Erythroblast (primary cell): ENCODE measurements at regions not wholly inside any gene's neighbourhood (a gene's known extent, or its start where the extent isn't known, plus 50 kb on each side); places are given as distances from the start of the nearest gene placed in this dataset.

Experiments used
- DNase-seq, 2 experiments: peaks; one replicate each; lab custom pipeline; 2025; lab: John Stamatoyannopoulos, UW
- GATA1 ChIP-seq: IDR thresholded peaks from 2 replicates; pipeline ENCODE4 v1.6.1; 2011; ENCODE audit warnings: low read depth, mild to moderate bottlenecking, control low read depth, low read length, moderate library complexity
- POLR2A ChIP-seq: IDR thresholded peaks from 2 replicates; pipeline ENCODE4 v1.6.1; 2011; ENCODE audit warnings: mild to moderate bottlenecking, low read length

DNA sequence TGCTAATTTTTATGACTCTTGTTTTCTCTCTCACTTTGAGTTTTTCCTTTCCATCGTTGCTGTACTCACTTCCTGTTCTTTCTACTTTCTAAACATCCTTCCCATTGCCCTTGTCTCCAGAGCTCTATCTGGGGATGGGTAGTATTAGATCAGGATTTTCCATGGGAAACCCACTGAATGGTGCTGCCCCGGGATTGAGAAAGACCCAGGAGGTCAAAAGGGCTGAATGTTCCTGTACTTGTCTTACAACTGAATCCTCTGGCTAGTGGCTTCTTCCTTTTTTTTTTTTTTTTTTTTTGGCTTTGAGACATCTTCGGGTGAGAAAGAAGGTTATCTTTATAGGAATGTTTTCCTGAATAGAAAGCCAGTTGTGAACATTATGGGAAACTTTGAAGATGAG is 364.8 kb upstream of the SLC14A2 start:
- DNase-seq: no peak
- TF ChIP-seq POLR2A (no peak), GATA1 (no peak)

DNA sequence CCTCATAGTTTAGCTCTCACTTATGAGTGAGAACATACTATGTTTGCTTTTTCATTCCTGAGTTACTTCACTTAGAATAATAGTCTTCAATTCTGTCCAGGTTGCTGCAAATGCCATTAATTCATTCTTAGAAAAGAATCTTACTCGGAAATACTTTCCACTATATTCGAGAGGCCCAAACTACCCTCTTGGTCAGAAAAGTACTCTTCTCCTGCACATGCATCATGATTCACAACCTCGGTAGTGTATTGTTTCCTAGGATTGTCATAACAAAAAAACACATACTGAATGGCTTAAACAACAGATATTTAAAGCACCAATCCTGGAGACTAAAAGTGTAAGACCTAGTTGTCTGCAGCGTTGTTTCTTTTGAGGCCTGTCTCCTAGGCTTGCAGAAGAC is 364.0 kb upstream of the SLC14A2 start:
- no peak for DNase-seq
- TF ChIP-seq POLR2A: no peak
- TF ChIP-seq GATA1: no peak

DNA sequence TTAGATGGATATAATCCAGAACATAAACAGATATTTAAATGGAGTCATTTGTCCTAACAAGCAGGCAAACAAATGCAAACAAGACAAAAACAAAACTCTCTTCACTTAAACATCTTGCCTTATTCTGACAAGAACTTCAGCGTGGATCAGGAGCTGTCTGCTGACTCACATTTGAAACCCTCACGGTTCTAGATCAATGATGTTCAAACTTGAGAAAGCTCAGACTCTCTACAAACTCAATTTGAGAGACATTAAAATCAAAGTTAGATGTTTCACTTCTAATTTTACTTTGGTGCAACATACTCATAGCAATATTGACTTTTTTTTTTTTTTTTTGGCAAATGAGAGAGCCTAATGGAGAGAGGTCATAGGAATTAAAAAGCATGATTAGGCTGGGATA is 362.8 kb upstream of the SLC14A2 start:
- TF ChIP-seq POLR2A: no peak
- no peak for TF ChIP-seq GATA1
- no peak for DNase-seq

DNA sequence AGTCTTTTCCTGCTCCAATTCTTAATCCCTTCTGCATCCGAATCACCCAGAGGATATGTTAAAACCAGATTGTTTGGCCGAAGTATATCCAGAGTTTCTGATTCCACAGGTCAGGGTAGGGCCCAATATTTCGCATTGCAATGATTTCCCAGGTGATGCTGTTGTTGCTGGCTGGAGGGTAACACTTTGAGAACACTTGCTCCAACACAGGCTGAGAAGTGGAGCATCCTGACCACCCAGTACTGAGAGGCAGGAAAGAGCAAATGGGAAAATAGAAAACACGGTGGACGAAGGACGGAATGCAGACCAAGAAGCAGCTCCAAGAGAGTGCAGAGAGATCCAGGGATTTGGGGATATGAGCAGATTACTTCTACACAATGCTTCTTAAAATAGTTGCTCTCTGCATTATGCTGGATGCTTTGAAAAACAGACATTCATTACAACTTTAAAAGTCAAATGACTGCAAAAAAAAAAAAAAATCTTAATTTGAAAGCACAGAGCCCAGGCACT is 362.2 kb upstream of the SLC14A2 start:
- DNase-seq: no peak

DNA sequence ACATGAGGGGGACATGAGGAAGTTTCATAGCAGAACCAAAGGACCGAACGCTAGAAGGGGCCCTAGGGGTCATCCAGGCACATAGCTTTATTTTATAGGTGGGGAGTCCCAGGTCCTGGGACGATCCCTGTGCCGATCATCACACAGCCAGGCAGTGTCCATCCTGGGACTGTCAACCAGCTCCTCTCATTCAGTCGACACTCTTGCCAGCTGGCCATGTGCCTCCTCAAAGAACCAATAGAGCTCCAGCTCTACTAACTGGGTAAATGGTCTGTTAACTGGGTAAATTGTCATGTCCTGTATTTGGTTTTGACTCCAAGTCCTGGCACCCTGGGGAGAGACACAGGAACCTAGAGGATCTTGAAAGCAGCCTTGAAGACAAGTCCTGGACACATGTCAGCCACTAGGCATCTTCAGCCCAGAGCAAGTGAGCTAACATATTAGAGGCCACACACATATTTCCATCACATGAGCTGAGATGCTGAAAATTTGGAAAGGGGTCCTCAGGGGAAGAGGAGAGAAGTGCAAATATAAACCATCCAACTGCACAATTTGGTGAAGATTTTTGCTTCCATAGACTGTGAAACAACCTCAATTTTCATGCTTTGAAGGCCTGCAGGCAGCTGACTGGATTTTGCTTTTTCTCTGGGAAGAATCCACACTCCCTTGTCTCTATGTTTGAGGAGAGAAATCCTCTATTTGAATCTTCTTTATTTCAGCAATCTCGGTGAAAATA is 361.1 kb upstream of the SLC14A2 start:
- TF ChIP-seq POLR2A (no peak), GATA1 (no peak)

More for the DNA sequence above, 362.2 kb upstream of the SLC14A2 start:
- TF ChIP-seq GATA1 (no peak), POLR2A (no peak)

DNA sequence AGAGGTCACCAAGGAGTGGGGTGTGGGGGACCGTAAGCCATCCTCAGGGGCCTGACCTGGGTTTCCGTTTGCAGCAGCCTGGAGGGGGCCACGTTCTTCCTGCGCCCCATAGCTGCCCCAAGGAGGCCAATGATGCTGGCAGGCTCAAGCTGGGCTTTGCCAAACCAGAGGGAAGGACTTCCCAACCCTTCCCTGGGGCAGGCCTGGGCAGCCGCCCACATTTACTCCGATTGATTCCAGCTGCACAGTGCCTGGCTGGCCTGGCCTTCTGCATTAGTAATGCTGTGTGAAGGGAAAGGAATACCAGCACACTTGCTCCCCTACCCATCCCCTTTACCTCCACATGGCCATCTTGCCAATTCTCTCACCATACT is 360.6 kb upstream of the SLC14A2 start:
- TF ChIP-seq GATA1 (no peak), POLR2A (no peak)
- no peak for DNase-seq

More for the DNA sequence above, 361.1 kb upstream of the SLC14A2 start:
- no peak for DNase-seq

DNA sequence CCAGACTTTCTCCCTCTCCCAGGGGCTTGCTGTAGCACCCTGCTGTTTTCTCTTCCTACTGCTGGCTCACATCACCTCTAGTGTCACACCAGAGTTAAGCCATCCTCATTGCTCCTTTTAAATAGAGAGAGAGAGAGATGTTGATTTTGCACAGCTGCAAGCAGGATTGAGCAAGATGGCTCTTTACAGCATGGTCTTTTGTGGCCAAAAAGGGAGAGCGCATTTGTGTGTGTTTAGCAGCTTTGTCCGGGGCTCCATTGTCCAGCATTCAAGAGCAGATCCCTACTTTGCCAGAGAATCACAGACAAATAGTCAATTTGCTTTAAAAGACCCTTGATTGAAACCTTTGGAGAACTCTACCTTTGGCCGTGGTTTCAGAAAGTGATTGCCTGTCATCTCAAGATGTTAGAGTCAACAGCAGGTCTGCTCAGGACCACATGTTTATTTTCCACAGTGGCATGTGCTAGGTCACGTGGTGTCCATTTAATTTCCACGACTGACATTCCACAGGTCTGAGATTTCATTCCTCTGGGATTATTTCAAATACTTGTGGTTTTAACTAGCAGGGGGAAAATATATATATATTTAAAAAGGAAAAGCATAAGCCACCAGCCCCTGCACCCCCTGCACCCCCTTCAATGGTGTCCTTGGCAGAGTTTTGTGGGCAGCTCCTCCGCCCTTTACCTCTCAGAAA is 359.9 kb upstream of the SLC14A2 start:
- no peak for DNase-seq
- TF ChIP-seq GATA1 (no peak), POLR2A (no peak)

DNA sequence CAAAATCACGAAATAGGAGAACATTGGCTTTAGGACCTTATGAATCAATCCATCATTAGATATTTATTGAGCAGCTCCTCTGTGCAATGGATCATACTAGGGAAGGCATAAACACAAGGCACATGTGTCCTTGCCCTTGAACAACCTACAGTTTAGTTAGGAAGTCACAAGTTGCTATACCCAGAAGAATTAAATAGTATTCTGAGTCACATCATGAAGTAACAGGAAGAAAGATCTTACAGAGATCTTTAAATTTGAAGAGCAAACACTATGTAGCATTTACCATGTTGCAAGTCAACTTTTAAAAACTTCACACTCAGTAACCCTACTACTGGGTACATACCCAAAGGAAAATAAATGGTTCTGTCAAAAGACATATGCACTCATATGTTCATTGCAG is 355.2 kb upstream of the SLC14A2 start:
- TF ChIP-seq GATA1 (no peak), POLR2A (no peak)
- DNase-seq: no peak

DNA sequence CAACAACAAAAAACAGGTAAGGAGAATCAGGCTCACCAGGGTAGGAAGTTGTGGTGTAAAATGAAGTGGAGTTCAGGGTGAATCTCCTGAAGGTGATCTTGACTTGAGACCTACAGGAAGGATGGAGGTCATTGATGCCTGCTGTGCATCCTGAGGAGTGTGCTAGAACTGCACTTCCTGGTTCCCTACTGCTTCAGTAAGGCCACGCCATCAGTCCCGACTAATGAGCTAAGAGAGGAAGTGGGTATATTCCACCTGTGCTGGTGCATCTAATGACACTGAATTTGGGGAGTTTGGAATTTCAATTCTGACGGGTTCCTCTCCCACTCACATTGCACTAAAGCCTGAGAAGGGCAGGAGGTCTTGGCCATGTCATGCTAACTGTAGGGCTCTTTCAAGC is 349.3 kb upstream of the SLC14A2 start:
- DNase-seq: no peak
- TF ChIP-seq GATA1 (no peak), POLR2A (no peak)

DNA sequence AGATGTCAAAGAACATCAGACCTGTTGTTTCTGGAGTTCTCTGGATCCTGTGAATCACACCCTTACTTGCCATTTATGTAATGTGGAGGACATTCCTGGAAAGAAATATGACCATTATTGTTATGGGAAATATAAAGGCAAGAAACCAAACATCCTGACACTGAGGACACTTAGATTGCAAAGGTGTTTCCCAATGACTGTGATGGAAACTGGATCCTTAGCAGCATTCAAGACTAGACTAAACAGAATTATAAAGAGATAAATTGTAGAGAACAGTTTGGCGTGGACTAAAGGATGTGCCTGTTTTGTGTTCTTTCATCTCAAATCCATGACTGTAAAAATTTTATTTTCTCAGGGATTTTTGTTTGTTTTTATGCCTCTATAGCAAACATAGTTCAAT is 347.7 kb upstream of the SLC14A2 start:
- no peak for TF ChIP-seq POLR2A
- TF ChIP-seq GATA1: no peak
- DNase-seq: no peak

DNA sequence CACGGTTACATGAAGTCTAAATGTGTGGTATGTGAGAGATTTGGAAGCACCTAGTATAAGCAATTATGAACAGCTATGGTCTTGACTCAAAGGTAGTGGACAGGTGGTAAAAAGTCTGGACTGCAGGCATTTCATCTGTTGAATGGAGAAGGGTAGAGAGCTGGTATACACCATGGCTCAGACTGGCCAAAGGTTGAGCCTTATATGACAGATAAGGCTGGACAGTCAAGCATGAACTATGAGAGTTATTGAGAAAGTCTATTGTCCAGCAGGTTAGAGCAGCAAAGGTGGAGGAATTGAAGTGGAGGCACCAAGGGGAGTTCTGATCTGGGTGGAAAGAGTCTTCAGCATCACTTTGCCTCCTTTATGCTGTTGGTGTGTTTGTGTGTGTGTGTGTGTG is 346.7 kb upstream of the SLC14A2 start:
- no peak for DNase-seq
- no peak for TF ChIP-seq GATA1
- no peak for TF ChIP-seq POLR2A

DNA sequence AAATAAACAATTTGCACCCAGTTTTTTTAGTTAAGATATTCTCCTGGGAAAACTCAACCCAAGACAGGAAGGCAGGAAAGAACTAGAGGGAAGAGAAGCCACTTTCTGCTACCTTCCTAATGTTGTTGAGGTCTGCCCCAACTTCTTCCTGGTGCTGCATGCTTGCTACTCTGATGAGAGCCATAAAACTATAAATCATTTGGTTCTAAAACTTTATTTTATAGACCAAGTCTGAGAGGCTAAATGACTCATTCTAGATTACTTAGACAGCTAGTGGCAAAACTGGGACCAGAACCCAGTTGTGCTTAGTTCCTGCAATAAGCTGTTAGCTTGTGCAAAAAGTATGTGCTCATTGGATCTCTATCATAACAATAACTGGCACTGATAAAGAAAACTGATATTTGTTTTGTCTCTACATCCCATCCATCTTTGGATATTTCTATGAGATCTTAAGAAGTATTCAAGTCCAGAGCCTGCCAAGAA is 344.9 kb upstream of the SLC14A2 start:
- DNase-seq: no peak
- TF ChIP-seq GATA1 (no peak), POLR2A (no peak)

DNA sequence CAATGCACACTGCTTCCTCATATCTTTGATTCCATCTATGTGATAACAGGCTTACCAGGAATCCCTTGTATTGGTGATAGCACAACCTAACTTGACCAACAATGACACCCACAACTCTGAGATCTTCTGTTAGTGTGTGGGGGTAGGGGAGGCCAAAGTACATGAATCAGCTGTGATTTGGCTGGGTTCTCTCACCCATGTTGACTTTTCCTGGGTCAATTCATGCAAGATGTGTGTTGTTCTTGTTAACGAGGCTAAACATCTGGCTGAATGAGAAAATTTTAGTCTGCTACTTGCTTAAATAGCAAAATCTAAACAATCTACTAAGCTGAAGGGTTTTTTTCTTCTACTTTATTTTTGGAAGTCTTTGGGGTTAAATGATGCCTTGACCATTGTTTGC is 341.2 kb upstream of the SLC14A2 start:
- no peak for DNase-seq
- no peak for TF ChIP-seq POLR2A
- no peak for TF ChIP-seq GATA1
